RWPE2 (cell line): ENCODE measurements at regions not wholly inside any gene's neighbourhood (a gene's known extent, or its start where the extent isn't known, plus 50 kb on each side); places are given as distances from the start of the nearest gene placed in this dataset.
"Not testable (repeated sequence)": the region's sequence is repeated elsewhere in the genome, so short reads cannot be mapped to it uniquely, and the experiment has no call there.

Source experiments
- ATAC-seq: fragments of 200-7000 bp; cut with Tn5 transposase; 3 replicates; pipeline ENCODE4 v1.9.1; 2021; ENCODE audit warnings: low read depth
- DNase-seq: peaks from one replicate; pipeline ENCODE4 v3.0.0-alpha.2; 2020; ENCODE audit warnings: low spot score
- H3K27ac ChIP-seq: fragments of 450-650 bp; 2 replicates; pipeline ENCODE4 v1.5.1; 2017; ENCODE audit warnings: mild to moderate bottlenecking; ENCODE audit not compliant: poor library complexity, severe bottlenecking
- H3K27me3 ChIP-seq: fragments of 250-450 bp; sonication (Bioruptor Pico); 2 replicates; pipeline ENCODE4 v1.5.1; 2021; ENCODE audit warnings: mild to moderate bottlenecking, moderate library complexity; ENCODE audit not compliant: insufficient read depth, poor library complexity, severe bottlenecking
- H3K36me3 ChIP-seq: fragments of 250-450 bp; sonication (Bioruptor Pico); 2 replicates; pipeline ENCODE4 v1.5.1; 2020; ENCODE audit warnings: low read depth, mild to moderate bottlenecking, moderate library complexity
- H3K4me1 ChIP-seq: fragments of 250-450 bp; sonication (Bioruptor Pico); 2 replicates; pipeline ENCODE4 v1.5.1; 2021; ENCODE audit warnings: mild to moderate bottlenecking, moderate library complexity; ENCODE audit not compliant: insufficient read depth, poor library complexity, severe bottlenecking
- H3K4me3 ChIP-seq: fragments of 250-450 bp; sonication (Bioruptor Pico); 2 replicates; pipeline ENCODE4 v1.5.1; 2021; ENCODE audit warnings: mild to moderate bottlenecking, moderate library complexity; ENCODE audit not compliant: severe bottlenecking
- H3K9me3 ChIP-seq: fragments of 250-450 bp; sonication (Bioruptor Pico); 2 replicates; pipeline ENCODE4 v1.5.1; 2021; ENCODE audit warnings: mild to moderate bottlenecking, moderate library complexity; ENCODE audit not compliant: severe bottlenecking
- CTCF ChIP-seq: fragments of 450-650 bp; IDR thresholded peaks from one replicate; pipeline ENCODE4 v1.5.1; 2017; ENCODE audit warnings: mild to moderate bottlenecking, moderate library complexity; ENCODE audit not compliant: poor library complexity, severe bottlenecking

GRCh38 chrX:28498658-28499057 lies 88.6 kb upstream of the IL1RAPL1 start:
- Histone ChIP-seq H3K9me3 (no peaks in the 10 kb centered on the region), H3K27ac (peak overlapping the region; percentile 73), H3K36me3 (no peaks in the 10 kb centered on the region), H3K27me3 (no peaks in the 10 kb centered on the region), H3K4me3 (no peak overlapping the region), H3K4me1 (peaks cover 15% of the 10 kb centered on the region)
- no peak for DNase-seq
- no peak for TF ChIP-seq CTCF
- ATAC-seq, result peak; percentile 92

GRCh38 chrX:28502667-28503066 lies 84.6 kb upstream of the IL1RAPL1 start:
- H3K27ac ChIP-seq, H3K4me3 ChIP-seq, H3K27me3 ChIP-seq, H3K36me3 ChIP-seq, ATAC-seq, DNase-seq, H3K9me3 ChIP-seq: not testable (repeated sequence)
- peaks cover 14% of the 10 kb centered on the region for H3K4me1 ChIP-seq

- H3K27ac ChIP-seq, result not testable (repeated sequence)
Measured at GRCh38 chrX:28507650-28508049, 79.6 kb upstream of the IL1RAPL1 start.

GRCh38 chrX:28520786-28521185 lies 66.5 kb upstream of the IL1RAPL1 start:
- Histone ChIP-seq H3K4me1 (no peaks in the 10 kb centered on the region), H3K9me3 (no peaks in the 10 kb centered on the region), H3K4me3 (no peak overlapping the region), H3K27ac (no peak overlapping the region), H3K27me3 (no peaks in the 10 kb centered on the region), H3K36me3 (no peaks in the 10 kb centered on the region)
- no peak for TF ChIP-seq CTCF
- DNase-seq, result no peak
- no peak for ATAC-seq

More at GRCh38 chrX:28507650-28508049, 79.6 kb upstream of the IL1RAPL1 start:
- not testable (repeated sequence) for H3K27me3 ChIP-seq, H3K4me3 ChIP-seq, H3K9me3 ChIP-seq, H3K4me1 ChIP-seq, H3K36me3 ChIP-seq, DNase-seq, ATAC-seq

- not testable (repeated sequence) for ATAC-seq, H3K27ac ChIP-seq, H3K4me3 ChIP-seq, H3K9me3 ChIP-seq, DNase-seq, H3K36me3 ChIP-seq, H3K4me1 ChIP-seq, H3K27me3 ChIP-seq
Measured at GRCh38 chrX:28528354-28528753, 58.9 kb upstream of the IL1RAPL1 start.
